ENCODE measurements at regions not wholly inside any gene's neighbourhood (a gene's known extent, or its start where the extent isn't known, plus 50 kb on each side); places are given as distances from the start of the nearest gene placed in this dataset.

GRCh38 chr3:22068619-22069018 is 317.6 kb upstream of the ZNF385D start:
- no peak for TF ChIP-seq CTCF (IDR thresholded peaks at IDR 0.05; ENCODE audit: extremely low read depth, low read depth, low read length)

GRCh38 chr3:22088204-22088603 is 337.2 kb upstream of the ZNF385D start:
- H3K79me2 ChIP-seq (ENCODE audit: insufficient read depth, low read length), result no peaks in the 10 kb centered on the region
- no peak for TF ChIP-seq CTCF (IDR thresholded peaks at IDR 0.05; ENCODE audit: extremely low read depth, low read depth, low read length)

More at GRCh38 chr3:22068619-22069018, 317.6 kb upstream of the ZNF385D start:
- H3K36me3 ChIP-seq (ENCODE audit: insufficient read depth, low read length), result no peaks in the 10 kb centered on the region
- no peaks in the 10 kb centered on the region for H4K20me1 ChIP-seq (ENCODE audit: insufficient read depth, low read length)
- H3K79me2 ChIP-seq (ENCODE audit: insufficient read depth, low read length), result no peaks in the 10 kb centered on the region
- H3K27ac ChIP-seq (ENCODE audit: low read depth, low read length), result no peak overlapping the region
- H3K27me3 ChIP-seq (ENCODE audit: insufficient read depth, low read length), result no peaks in the 10 kb centered on the region
- H3K4me1 ChIP-seq (ENCODE audit: insufficient read depth, low read length), result no peaks in the 10 kb centered on the region
- no peak for DNase-seq (ENCODE audit: insufficient read length, low spot score, missing footprints)
- no peak overlapping the region for H3K4me3 ChIP-seq (ENCODE audit: insufficient read depth, low read length)
- no peak overlapping the region for H3K4me2 ChIP-seq (ENCODE audit: insufficient read depth, low read length)
- peaks cover 2% of the 10 kb centered on the region for H3K9me3 ChIP-seq (ENCODE audit: low read depth, low read length)
- no peak overlapping the region for H2AFZ ChIP-seq (ENCODE audit: low read length)

GRCh38 chr3:22089284-22089683 is 338.3 kb upstream of the ZNF385D start:
- Histone ChIP-seq H3K27me3 (ENCODE audit: insufficient read depth, low read length) (no peaks in the 10 kb centered on the region), H3K4me2 (ENCODE audit: insufficient read depth, low read length) (no peak overlapping the region), H3K4me1 (ENCODE audit: insufficient read depth, low read length) (no peaks in the 10 kb centered on the region), H3K36me3 (ENCODE audit: insufficient read depth, low read length) (no peaks in the 10 kb centered on the region), H3K9me3 (ENCODE audit: low read depth, low read length) (no peaks in the 10 kb centered on the region), H3K79me2 (ENCODE audit: insufficient read depth, low read length) (no peaks in the 10 kb centered on the region), H4K20me1 (ENCODE audit: insufficient read depth, low read length) (no peaks in the 10 kb centered on the region), H3K27ac (ENCODE audit: low read depth, low read length) (no peak overlapping the region), H2AFZ (ENCODE audit: low read length) (no peak overlapping the region), H3K4me3 (ENCODE audit: insufficient read depth, low read length) (no peak overlapping the region)
- DNase-seq (ENCODE audit: insufficient read length, low spot score, missing footprints), result peak; percentile 26
- TF ChIP-seq CTCF (IDR thresholded peaks at IDR 0.05; ENCODE audit: extremely low read depth, low read depth, low read length), result peak; percentile 32

More at GRCh38 chr3:22088204-22088603, 337.2 kb upstream of the ZNF385D start:
- H3K4me3 ChIP-seq (ENCODE audit: insufficient read depth, low read length), result no peak overlapping the region
- no peak overlapping the region for H2AFZ ChIP-seq (ENCODE audit: low read length)
- no peaks in the 10 kb centered on the region for H4K20me1 ChIP-seq (ENCODE audit: insufficient read depth, low read length)
- no peak overlapping the region for H3K4me2 ChIP-seq (ENCODE audit: insufficient read depth, low read length)
- H3K9me3 ChIP-seq (ENCODE audit: low read depth, low read length), result no peaks in the 10 kb centered on the region
- H3K27ac ChIP-seq (ENCODE audit: low read depth, low read length), result no peak overlapping the region
- H3K4me1 ChIP-seq (ENCODE audit: insufficient read depth, low read length), result no peaks in the 10 kb centered on the region
- H3K36me3 ChIP-seq (ENCODE audit: insufficient read depth, low read length), result no peaks in the 10 kb centered on the region
- no peaks in the 10 kb centered on the region for H3K27me3 ChIP-seq (ENCODE audit: insufficient read depth, low read length)
- DNase-seq (ENCODE audit: insufficient read length, low spot score, missing footprints), result no peak

- no peaks in the 10 kb centered on the region for H4K20me1 ChIP-seq (ENCODE audit: insufficient read depth, low read length)
- H3K27me3 ChIP-seq (ENCODE audit: insufficient read depth, low read length), result no peaks in the 10 kb centered on the region
Observed at GRCh38 chr3:22091329-22091728, 340.3 kb upstream of the ZNF385D start.

More at GRCh38 chr3:22091329-22091728, 340.3 kb upstream of the ZNF385D start:
- H3K4me3 ChIP-seq (ENCODE audit: insufficient read depth, low read length), result no peak overlapping the region
- no peak overlapping the region for H3K27ac ChIP-seq (ENCODE audit: low read depth, low read length)
- no peak overlapping the region for H2AFZ ChIP-seq (ENCODE audit: low read length)
- H3K79me2 ChIP-seq (ENCODE audit: insufficient read depth, low read length), result no peaks in the 10 kb centered on the region
- DNase-seq (ENCODE audit: insufficient read length, low spot score, missing footprints), result no peak
- H3K4me2 ChIP-seq (ENCODE audit: insufficient read depth, low read length), result no peak overlapping the region
- no peaks in the 10 kb centered on the region for H3K4me1 ChIP-seq (ENCODE audit: insufficient read depth, low read length)
- no peaks in the 10 kb centered on the region for H3K9me3 ChIP-seq (ENCODE audit: low read depth, low read length)
- TF ChIP-seq CTCF (IDR thresholded peaks at IDR 0.05; ENCODE audit: extremely low read depth, low read depth, low read length), result no peak
- no peaks in the 10 kb centered on the region for H3K36me3 ChIP-seq (ENCODE audit: insufficient read depth, low read length)
